SIG-M5 treated with dmso at 0.1 percent for 504 hours (cell line): ENCODE measurements at regions not wholly inside any gene's neighbourhood (a gene's known extent, or its start where the extent isn't known, plus 50 kb on each side); places are given as distances from the start of the nearest gene placed in this dataset.

ENCODE experiments used
- DNase-seq: peaks from one replicate; lab custom pipeline; 2025; ENCODE audit not compliant: unreplicated experiment; lab: John Stamatoyannopoulos, UW

DNA sequence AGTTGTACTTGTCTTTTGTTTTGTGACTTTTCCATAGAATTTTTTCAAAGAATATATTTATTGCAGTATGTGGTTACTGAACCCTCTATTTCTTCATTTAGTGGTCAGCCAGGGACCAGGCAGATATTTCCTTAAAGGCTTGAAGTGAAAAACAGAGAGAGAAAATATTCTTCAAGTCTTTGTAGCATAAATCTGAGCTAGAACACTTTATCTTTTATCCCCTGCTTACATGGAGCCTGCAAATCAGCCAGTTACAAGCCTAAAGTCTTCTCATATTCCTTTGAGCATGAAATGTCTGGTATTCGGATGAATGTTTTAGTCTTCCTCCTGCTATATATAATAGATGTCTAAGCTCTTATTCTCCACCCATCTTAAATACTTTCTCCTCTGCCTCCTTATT is 1557.5 kb upstream of the ACVR2A start:
- no peak for DNase-seq

- no peak for DNase-seq
Observed at GRCh38 chr2:146278881-146279280, 1565.9 kb upstream of the ACVR2A start.

- no peak for DNase-seq
Observed at GRCh38 chr2:146271131-146271831, 1573.5 kb upstream of the ACVR2A start.

GRCh38 chr2:146270618-146271017 is 1574.2 kb upstream of the ACVR2A start:
- DNase-seq: no peak

DNA sequence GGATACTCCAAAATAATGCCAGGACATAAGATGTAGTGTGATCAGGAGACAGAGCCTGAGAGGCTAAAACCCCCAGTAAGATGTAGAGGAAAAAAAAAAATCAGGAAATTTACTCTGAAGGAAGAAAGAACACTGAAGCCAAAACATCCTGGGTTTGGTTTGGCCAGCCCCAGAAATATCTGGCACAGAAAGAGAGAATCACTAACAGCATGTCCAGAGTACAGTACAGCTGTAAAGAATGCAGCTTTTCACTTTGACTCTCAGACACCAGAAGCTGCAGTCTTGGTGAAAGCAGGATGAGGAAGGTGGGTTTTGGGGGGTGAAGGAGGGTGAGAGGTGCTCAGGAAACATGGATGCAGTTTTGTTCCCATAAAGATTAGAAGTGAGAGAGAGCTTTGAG is 1577.7 kb upstream of the ACVR2A start:
- DNase-seq: no peak

- DNase-seq: no peak
Observed at GRCh38 chr2:146265656-146266055, 1579.2 kb upstream of the ACVR2A start.

DNA sequence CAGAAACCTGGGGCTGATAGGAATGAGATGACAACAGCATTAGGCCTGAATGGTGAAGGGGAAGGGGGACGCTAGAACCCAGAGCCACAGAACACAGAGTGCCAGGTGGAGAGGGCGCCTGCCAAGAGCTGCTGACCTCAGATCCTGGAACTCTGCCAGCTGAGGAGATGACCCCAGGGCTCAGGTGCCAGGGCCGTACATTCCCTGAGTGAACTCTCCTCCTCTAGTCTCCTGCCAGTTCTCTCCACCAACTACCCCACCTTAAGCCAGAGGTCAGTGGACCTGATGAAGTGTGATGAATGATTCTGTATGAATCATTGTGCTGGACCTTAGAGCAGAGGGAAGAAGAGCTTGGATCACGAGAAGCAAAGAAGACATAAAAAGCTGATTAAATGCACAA is 1582.2 kb upstream of the ACVR2A start:
- no peak for DNase-seq

- DNase-seq: no peak
Observed at GRCh38 chr2:146260551-146260950, 1584.3 kb upstream of the ACVR2A start.

- DNase-seq: no peak
Observed at GRCh38 chr2:146259816-146260215, 1585.0 kb upstream of the ACVR2A start.

DNA sequence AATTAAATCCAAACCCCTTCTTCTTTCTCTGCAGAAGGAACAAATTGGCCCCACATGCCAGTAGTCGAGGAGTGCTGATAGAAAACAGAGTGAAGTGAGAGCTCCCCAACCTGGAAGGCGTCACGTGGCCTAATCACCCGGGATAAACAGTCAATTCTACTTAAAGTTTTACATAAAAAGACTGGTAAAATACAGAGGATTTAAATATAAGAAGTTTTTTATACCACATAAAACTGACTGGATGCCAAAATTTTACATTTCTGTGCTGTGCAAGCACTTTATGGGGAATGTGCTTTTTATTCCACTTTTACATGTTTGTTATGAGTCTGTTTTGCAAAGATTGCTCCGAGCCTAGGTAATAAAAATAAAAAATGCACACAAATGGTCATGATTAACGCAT is 1586.8 kb upstream of the ACVR2A start:
- DNase-seq: no peak

DNA sequence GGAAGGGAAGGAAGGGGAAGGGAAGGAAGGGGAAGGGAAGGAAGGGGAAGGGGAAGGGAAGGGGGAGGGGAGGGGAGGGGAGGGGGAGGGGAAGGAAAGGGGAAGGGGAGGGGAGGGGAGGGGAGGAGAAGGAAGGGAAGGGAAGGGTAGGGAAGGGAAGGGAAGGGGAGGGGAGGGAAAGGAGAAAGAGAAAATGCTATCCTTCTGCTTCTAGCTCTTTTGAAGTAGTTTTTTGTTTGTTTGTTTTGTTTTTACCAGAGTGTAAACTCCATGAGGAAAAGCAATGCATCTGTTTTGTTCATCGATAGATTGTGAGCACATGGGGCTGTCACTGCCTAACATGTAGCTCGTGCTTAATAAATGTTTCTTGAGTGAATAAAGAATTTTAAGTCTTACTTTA is 1592.7 kb upstream of the ACVR2A start:
- DNase-seq: no peak

- DNase-seq: no peak
Observed at GRCh38 chr2:146251328-146251727, 1593.5 kb upstream of the ACVR2A start.

- DNase-seq: no peak
Observed at GRCh38 chr2:146246736-146247523, 1597.9 kb upstream of the ACVR2A start.

DNA sequence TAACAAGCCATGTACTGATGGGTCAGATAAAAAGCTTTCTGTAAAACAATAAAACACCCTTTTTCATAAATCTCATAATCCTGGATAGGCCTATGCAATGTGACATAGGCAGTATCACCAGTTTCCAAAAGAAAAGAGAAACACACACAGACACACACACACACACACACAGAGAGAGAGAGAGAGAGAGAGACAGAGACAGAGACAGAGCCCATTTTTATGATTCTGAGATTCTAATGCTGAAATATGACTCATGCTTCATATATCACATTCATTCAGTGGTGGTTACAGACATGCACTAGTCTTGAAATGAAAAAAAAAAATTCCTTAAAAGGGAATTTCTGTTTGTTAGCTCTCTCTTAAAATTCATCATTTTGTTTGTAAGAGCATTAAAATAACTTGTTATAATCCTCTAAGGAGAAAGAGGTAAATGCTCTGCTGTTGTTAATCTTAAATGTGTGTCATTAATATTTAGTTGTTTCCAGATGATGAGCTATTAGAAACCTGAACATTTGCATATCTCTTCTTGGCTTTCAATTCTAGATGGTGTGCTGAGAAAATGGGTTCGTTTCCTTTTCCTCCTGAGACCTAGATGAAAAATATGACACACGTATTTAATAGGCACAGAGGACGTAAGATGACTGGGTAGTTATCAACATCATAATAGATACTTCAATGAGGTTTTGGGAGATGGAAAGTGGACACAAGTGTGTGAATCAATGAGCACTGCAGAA is 1598.7 kb upstream of the ACVR2A start:
- no peak for DNase-seq

- no peak for DNase-seq
Observed at GRCh38 chr2:146244830-146245229, 1600.0 kb upstream of the ACVR2A start.

DNA sequence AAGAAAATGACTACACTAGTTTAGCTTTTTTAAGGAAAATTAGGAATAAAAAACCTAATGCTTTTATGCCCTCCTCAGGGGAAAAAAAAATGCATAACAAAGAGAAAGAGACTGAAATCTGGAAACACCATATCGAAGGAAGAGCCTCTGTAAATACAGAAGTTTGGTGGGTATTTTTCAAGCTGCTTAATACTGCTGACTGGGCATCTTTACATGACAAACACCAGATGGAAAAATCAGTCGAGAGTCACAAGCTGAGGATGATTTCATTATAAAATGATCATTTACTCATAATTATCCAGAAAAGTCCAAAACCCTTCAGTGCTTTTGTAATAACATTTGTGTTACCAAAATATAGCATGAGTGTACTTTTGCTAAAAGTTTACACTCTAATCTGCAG is 1600.7 kb upstream of the ACVR2A start:
- no peak for DNase-seq

DNA sequence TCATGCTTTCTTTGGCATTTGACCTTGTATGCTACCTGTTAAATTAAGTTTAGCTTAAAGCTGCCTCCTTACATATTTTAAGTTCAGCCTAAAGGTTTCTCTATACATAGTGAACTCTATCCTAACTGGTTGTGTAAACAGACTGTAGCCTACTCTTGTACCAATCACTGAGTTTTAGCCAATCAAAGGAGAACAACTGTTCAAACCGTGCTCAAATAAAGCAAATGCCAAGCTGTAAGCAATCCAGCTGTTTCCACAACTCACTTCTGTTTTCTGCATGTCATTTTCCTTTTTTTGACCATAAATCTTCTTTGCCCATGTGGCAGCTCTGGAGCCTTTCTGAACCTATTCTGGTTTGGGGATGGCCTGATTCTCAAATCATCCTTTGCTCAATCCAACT is 1603.8 kb upstream of the ACVR2A start:
- no peak for DNase-seq

DNA sequence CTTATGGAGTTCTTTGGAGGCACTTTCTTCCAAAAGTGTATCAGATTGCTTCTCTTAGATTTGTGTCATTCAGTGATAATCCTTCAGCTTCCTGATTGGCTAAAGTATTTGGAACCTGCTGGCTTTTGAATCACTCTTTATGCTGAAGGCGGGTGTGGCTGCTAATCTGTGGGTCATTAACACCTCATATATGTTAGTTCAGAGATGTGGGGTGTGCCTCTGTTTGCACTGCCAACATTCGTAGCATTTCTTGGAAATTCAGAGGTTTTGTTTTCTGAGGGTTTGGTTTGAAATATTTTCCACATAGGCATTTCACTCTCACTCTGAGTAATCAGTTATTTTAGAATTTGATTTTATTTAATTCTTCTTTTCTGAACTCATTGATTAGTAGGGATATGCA is 1604.4 kb upstream of the ACVR2A start:
- no peak for DNase-seq

DNA sequence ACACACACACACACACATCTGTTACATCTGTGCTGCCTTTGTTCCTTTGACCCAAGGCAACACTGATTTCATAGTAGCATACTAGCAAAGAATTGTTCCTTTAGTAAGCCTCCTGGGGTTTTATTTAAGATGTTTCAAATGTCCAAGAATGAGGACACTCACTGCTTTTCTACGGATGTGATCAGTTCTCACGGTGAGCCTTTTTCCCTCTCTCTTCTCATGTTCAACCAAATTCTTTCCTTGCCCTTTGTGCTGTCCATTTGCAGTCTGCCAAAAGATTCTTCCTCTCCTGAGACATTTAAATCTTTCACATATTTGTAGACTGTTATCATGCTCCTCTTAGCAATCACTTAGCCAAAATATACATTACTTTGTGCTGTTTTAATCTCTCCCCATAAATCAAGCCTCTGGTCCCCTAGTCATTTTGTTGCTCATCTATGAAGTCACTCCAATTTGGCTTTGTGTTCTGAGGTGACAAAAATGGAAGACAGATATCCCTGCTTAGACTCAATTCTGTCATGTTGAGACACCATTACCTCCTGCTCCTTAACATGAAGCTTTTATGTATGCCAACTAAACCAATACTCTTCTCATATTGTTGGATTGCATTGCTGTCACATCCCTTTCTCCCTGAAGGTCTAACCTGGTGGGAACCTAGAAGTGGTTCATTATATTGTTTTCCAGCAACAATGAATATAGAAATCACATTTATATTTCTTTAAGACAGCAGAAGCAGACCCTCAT is 1605.3 kb upstream of the ACVR2A start:
- no peak for DNase-seq

DNA sequence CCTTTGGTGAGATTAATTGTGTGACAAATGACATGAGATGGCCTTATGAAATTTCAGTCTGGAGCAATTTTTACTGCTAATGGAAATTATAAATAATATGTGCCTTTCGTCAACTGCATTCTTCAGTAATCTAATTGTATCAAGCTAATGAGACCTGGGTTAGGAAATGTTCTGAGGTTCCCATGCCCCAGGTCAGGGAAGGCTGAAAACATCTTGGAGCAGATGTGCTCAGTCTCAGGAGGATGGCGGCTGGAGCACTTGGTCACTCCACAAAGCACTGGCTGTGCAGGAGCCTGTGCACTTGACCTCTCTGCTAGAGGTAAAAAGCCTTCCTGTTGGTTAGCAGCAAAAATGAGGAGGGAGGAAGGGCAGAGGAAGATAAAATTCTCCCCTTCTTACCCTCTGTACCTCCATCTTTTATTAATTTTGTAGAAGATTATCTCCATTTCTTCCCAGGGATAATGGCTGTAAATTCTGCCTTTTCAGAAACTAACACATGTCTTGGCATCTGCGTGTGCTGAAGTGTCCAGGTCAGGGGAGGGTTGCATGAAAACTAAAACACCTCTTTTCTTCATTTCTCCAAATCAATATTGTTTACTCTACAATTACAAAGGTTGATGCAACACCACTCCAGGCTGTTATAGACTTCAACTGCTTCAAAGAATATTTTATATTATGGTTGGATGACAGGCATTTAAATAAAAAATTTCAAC is 1606.4 kb upstream of the ACVR2A start:
- no peak for DNase-seq

GRCh38 chr2:146235158-146235557 is 1609.7 kb upstream of the ACVR2A start:
- no peak for DNase-seq
